Transverse colon (tissue), 4 donors: ENCODE measurements at regions not wholly inside any gene's neighbourhood (a gene's known extent, or its start where the extent isn't known, plus 50 kb on each side); places are given as distances from the start of the nearest gene placed in this dataset.

Experiments used
- DNase-seq: peaks from one replicate; pipeline ENCODE4 v3.0.0-alpha.2; 2019
- H3K27ac ChIP-seq, 4 donors: fragments of 200-600 bp; sonication (generic); 2 replicates each; pipeline ENCODE4 v1.5.1; 2016 to 2018; ENCODE audit warnings: inconsistent platforms in 4 of 4
- H3K27me3 ChIP-seq: fragments of 200-600 bp; sonication (generic); 2 replicates; pipeline ENCODE4 v1.5.1; 2017; ENCODE audit warnings: inconsistent platforms
- H3K36me3 ChIP-seq, 4 donors: fragments of 200-600 bp; sonication (generic); 2 replicates each; pipeline ENCODE4 v1.5.1; 2017 to 2019; ENCODE audit warnings: inconsistent platforms in 4 of 4
- H3K4me1 ChIP-seq, 4 donors: fragments of 200-600 bp; sonication (generic); 2 replicates each; pipeline ENCODE4 v1.5.1; 2017 to 2020; ENCODE audit warnings: inconsistent platforms in 4 of 4
- H3K4me3 ChIP-seq, 4 donors: fragments of 200-600 bp; sonication (generic); 1 replicate in 1 of 4; 2 replicates in 3 of 4; pipeline versions ENCODE4 v1.5.1 to v1.6.1; 2017 to 2019; ENCODE audit warnings: inconsistent platforms in 4 of 4
- H3K9me3 ChIP-seq, 2 donors: fragments of 200-600 bp; sonication (generic); 2 replicates each; pipeline ENCODE4 v1.5.1; 2017 to 2019; ENCODE audit warnings: inconsistent platforms in 2 of 2
- EP300 ChIP-seq: sonication (generic); formaldehyde crosslinking; IDR thresholded peaks from one replicate; pipeline ENCODE4 v1.6.1; 2017; ENCODE audit warnings: antibody characterized with exemption, low read depth
- POLR2A ChIP-seq: fragments of 450-650 bp; IDR thresholded peaks from one replicate; pipeline ENCODE4 v1.6.1; 2016; ENCODE audit warnings: antibody characterized with exemption, mild to moderate bottlenecking, moderate library complexity
- POLR2AphosphoS5 ChIP-seq, 3 donors: sonication (generic); formaldehyde crosslinking; IDR thresholded peaks; one replicate each; pipeline ENCODE4 v1.6.1; 2016; ENCODE audit warnings: antibody characterized with exemption in 3 of 3
- WGBS, 2 donors: methylation state at CpG; one replicate each; pipeline ENCODE4 v1.1.5; 2018; ENCODE audit warnings: low coverage in 1 of 2; 5-methylcytosine and 5-hydroxymethylcytosine counted together
- in situ Hi-C, 4 donors: fragments of 200-750 bp; cut with MboI; loops; one replicate each; pipeline versions ENCODE4 v1.15.0 to v1.15.1; 2017; ENCODE audit warnings: low sequenced_read_pairs in 3 of 4, low pct_ligation_motif_present in 1 of 4, low pct_unique_long_range_greater_than_20kb in 1 of 4
- intact Hi-C: fragments of 100-400 bp; cut with DNase I; formaldehyde crosslinking; loops from one replicate; pipeline ENCODE4 v1.15.1; 2023; ENCODE audit warnings: low total_unique reads
- TF ChIP-seq, protein P1 (sequence below), 5 experiments: fragments of 200-600 bp in 3 of 5; fragments of 450-650 bp in 2 of 5; sonication (generic) in 3 of 5; IDR thresholded peaks; 1 replicate in 2 of 5; 2 replicates in 3 of 5; pipeline ENCODE4 v1.5.1; 2016 to 2017; ENCODE audit warnings: antibody characterized with exemption in 5 of 5, inconsistent platforms in 3 of 5, mild to moderate bottlenecking in 2 of 5, moderate library complexity in 1 of 5

DNA sequence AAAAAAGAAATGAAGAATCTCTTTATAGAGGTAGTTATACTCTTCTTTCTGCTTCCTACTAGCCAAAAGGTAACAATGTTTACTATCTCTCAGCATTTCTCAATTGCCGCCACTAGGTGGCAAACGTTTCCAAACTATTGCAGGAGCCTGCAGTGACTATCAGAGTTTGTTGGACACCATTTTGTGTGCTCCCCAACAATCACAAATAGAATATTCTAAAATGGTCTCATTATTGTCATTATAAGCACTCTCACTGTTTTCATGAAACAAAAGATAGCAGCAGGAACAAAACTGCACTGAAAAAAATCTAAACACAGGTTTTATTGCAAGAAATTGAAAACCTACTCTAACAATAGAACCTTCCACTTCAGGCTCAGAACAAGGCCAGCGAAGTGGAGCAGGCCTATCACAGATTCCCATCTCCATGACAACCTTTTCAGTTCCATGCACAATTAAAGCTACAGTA, 83.9 kb upstream of the PLPPR4 start:
- Histone ChIP-seq H3K36me3 (no peaks in the 10 kb centered on the region), H3K4me3 (no peak overlapping the region), H3K27me3 (no peaks in the 10 kb centered on the region), H3K9me3 (no peaks in the 10 kb centered on the region), H3K27ac (no peak overlapping the region), H3K4me1 (no peaks in the 10 kb centered on the region)
- 22 to 23% methylated on average over 3 of the region's 3 CpGs for WGBS, 2 donors
- in situ Hi-C loops = loop anchor here (10.0 to 25.0 kb wide), 5 partner anchors 64 to 532 kb away; no protein-coding TSS in a partner anchor
- intact Hi-C loops = loop anchor here (10.0 kb wide), 1 partner anchor 524 kb away; no protein-coding TSS in a partner anchor
- peak; percentile 71 for DNase-seq
- TF ChIP-seq POLR2A = no peak
- TF ChIP-seq, protein P1, sequence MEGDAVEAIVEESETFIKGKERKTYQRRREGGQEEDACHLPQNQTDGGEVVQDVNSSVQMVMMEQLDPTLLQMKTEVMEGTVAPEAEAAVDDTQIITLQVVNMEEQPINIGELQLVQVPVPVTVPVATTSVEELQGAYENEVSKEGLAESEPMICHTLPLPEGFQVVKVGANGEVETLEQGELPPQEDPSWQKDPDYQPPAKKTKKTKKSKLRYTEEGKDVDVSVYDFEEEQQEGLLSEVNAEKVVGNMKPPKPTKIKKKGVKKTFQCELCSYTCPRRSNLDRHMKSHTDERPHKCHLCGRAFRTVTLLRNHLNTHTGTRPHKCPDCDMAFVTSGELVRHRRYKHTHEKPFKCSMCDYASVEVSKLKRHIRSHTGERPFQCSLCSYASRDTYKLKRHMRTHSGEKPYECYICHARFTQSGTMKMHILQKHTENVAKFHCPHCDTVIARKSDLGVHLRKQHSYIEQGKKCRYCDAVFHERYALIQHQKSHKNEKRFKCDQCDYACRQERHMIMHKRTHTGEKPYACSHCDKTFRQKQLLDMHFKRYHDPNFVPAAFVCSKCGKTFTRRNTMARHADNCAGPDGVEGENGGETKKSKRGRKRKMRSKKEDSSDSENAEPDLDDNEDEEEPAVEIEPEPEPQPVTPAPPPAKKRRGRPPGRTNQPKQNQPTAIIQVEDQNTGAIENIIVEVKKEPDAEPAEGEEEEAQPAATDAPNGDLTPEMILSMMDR (IDR thresholded peaks at IDR 0.05) = peak; percentile 72 to 81 (median 73)
- no peak for TF ChIP-seq POLR2AphosphoS5 (IDR thresholded peaks at IDR 0.05)

- no peaks in the 10 kb centered on the region for H3K27me3 ChIP-seq
- TF ChIP-seq POLR2AphosphoS5 (IDR thresholded peaks at IDR 0.05) = no peak
- TF ChIP-seq POLR2A = no peak
- TF ChIP-seq, protein P1 (IDR thresholded peaks at IDR 0.05) = no peak
- TF ChIP-seq EP300 = no peak
- H3K9me3 ChIP-seq = no peaks in the 10 kb centered on the region
- intact Hi-C loops = loop anchor here (10.0 kb wide), 1 partner anchor 524 kb away; no protein-coding TSS in a partner anchor
- H3K27ac ChIP-seq = no peak overlapping the region
- in situ Hi-C loops = loop anchor here (10.0 to 25.0 kb wide), 5 partner anchors 64 to 531 kb away; no protein-coding TSS in a partner anchor
- no peaks in the 10 kb centered on the region for H3K36me3 ChIP-seq
- H3K4me1 ChIP-seq = no peaks in the 10 kb centered on the region
- 85 to 96% methylated on average over 2 of the region's 2 CpGs for WGBS, 2 donors
- H3K4me3 ChIP-seq = no peak overlapping the region
- no peak for DNase-seq
Measured at GRCh38 chr1:99180915-99181314, 83.4 kb upstream of the PLPPR4 start.

GRCh38 chr1:99181892-99182291, 82.4 kb upstream of the PLPPR4 start:
- no peaks in the 10 kb centered on the region for H3K4me1 ChIP-seq
- H3K4me3 ChIP-seq = no peak overlapping the region
- no peaks in the 10 kb centered on the region for H3K27me3 ChIP-seq
- H3K36me3 ChIP-seq = no peaks in the 10 kb centered on the region
- in situ Hi-C loops = loop anchor here (10.0 to 25.0 kb wide), 5 partner anchors 63 to 530 kb away; no protein-coding TSS in a partner anchor
- 70 to 91% methylated on average over 1 to 2 of the region's 2 CpGs for WGBS, 2 donors
- intact Hi-C loops = loop anchor here (10.0 kb wide), 1 partner anchor 523 kb away; no protein-coding TSS in a partner anchor
- no peaks in the 10 kb centered on the region for H3K9me3 ChIP-seq
- no peak for TF ChIP-seq EP300
- TF ChIP-seq POLR2A = no peak
- TF ChIP-seq, protein P1 (IDR thresholded peaks at IDR 0.05) = no peak
- TF ChIP-seq POLR2AphosphoS5 (IDR thresholded peaks at IDR 0.05) = no peak
- H3K27ac ChIP-seq = no peak overlapping the region
- no peak for DNase-seq

DNA sequence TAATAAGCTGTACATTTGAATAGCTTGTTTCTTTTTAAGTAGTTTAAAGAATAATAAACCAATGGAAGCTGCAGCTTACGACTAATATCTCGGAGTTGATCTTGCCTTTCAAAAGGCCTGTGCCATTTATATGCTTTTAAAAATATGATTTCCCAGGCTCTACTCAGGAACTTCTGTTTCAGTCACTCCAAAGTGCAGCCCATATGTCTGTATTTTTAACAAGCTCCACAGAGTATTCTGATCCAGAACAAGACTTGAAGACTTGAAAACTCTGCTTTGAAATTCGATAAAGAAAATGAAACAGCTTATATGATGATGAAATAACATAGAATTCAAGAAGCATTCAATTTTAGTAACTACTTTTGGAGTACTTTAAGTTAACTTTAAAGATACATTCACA, 79.1 kb upstream of the PLPPR4 start:
- Histone ChIP-seq H3K27ac (no peak overlapping the region), H3K27me3 (no peaks in the 10 kb centered on the region), H3K4me1 (no peaks in the 10 kb centered on the region), H3K9me3 (no peaks in the 10 kb centered on the region), H3K4me3 (no peak overlapping the region), H3K36me3 (no peaks in the 10 kb centered on the region)
- WGBS, 2 donors = 87 to 92% methylated on average over 3 of the region's 3 CpGs
- no peak for DNase-seq
- TF ChIP-seq POLR2AphosphoS5 (IDR thresholded peaks at IDR 0.05) (no peak), POLR2A (no peak), EP300 (no peak)
- TF ChIP-seq, protein P1 (IDR thresholded peaks at IDR 0.05) = no peak
- in situ Hi-C loops (loop anchor here (10.0 to 25.0 kb wide), 5 partner anchors 60 to 527 kb away; no protein-coding TSS in a partner anchor), intact Hi-C loops (loop anchor here (10.0 kb wide), 1 partner anchor 520 kb away; no protein-coding TSS in a partner anchor)
